HG03159 (cell line): ENCODE measurements at regions not wholly inside any gene's neighbourhood (a gene's known extent, or its start where the extent isn't known, plus 50 kb on each side); places are given as distances from the start of the nearest gene placed in this dataset.
A peak's percentile ranks its signal among the peaks of the same experiment; 100 is the strongest.
"Not testable (repeated sequence)": the region's sequence is repeated elsewhere in the genome, so short reads cannot be mapped to it uniquely, and the experiment has no call there.

Experiments used
- ATAC-seq: cut with Tn5 transposase; IDR thresholded peaks from one replicate; pipeline ENCODE4 v1.9.1; 2021; ENCODE audit warnings: mild to moderate bottlenecking, moderate library complexity; ENCODE audit not compliant: unreplicated experiment

DNA sequence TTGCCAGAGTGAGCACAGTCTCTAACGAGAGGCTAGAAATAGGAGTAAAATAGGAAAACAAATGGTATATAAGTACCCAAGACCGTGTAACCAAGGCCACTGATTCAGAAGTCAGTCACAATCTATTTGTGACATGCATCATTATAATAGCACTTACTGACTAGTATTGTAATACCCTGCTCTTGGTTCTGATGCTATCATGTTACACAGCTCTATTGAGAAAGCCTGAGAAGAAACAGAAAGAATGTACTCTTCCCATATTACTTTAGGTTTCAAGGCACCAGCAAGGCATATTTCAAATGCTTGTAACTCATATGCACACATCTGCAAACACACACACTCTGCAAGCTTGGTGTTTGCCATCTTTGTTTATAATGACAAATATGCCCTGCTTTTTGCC, 746.4 kb downstream of the SLC4A3 start:
- no peak for ATAC-seq

DNA sequence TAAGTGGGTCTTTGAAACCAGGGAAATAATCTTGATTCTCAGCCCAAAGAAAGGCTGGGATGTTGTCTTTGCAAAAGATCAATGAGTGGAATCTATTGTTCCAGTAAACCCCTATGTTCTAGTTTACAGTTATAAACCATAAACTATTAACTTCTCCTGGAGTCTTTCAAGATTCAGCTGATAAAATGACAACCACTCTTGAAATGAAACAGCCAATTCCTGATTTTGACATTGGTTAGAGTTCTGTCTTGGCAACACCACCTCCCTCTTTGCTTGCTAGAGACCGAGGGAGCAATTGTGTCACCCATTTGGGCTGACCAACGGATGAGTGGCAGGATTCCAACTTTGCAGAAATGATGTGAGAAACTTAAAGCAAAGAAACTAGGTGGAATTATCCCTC, 746.9 kb downstream of the SLC4A3 start:
- no peak for ATAC-seq

- ATAC-seq: no peak
Measured at GRCh38 chr2:220377482-220378155, 750.2 kb downstream of the SLC4A3 start.

- not testable (repeated sequence) for ATAC-seq
Measured at GRCh38 chr2:220387758-220388157, 760.3 kb downstream of the SLC4A3 start.

DNA sequence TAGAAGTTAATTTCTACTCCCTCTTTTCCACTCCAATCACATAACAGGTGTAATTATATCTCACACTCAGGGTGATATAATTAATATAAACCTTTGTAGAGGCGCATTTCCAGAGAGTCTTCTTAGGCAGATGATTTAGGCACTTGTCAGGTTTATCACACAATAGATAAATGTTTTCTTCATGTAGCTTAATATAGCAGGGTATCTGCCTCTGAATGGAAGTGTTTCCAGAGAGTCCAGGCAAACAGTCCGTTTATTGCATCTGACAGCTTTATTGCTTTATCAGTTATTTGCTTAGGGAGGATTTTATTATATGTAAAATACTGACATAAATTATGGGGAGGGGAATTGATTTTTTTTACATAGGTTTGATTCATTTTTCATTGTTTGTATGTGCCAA, 766.3 kb downstream of the SLC4A3 start:
- ATAC-seq: no peak

- ATAC-seq: no peak
Measured at GRCh38 chr2:220394433-220394832, 767.0 kb downstream of the SLC4A3 start.

GRCh38 chr2:220396287-220396686, 768.9 kb downstream of the SLC4A3 start:
- ATAC-seq: no peak

DNA sequence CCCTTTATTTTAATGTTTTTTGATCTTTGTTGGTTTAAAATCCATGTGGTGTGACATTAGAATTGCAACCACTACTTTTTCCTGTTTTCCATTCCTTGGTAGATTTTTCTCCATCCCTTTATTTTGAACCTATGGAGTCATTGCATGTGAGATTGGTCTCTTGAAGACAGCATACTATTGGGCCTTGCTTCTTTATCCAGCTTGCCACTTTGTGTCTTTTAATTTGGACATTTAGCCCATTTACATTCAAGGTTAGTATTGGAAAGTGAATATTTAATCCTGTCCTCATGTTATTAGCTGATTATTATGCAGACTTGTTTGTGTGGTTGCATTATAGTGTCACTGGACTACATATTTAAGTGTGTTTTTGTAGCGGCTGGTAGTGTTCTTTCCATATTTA, 782.9 kb downstream of the SLC4A3 start:
- no peak for ATAC-seq

GRCh38 chr2:220417503-220417902, 790.1 kb downstream of the SLC4A3 start:
- ATAC-seq: no peak

DNA sequence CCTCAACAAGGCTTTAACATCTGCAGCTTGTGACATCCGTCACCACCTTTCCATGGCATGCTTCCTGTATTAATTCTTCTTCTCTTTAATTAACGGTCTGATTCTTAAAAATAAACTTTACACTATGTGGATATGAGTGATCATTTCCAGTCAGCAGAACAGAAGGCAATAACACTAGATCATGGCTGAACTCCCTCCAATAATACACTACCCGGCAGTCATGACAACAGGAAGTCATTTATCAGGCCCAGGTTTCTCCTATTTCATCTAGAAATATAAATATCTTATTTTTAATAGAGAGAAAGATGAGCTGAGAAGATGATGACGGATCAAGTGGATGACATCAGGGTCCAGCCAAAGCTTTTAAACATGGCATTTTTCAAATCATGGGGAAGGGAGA, 792.2 kb downstream of the SLC4A3 start:
- ATAC-seq: no peak

- ATAC-seq: no peak
Measured at GRCh38 chr2:220420820-220421219, 793.4 kb downstream of the SLC4A3 start.

GRCh38 chr2:220422676-220423075, 795.2 kb downstream of the SLC4A3 start:
- ATAC-seq: no peak

DNA sequence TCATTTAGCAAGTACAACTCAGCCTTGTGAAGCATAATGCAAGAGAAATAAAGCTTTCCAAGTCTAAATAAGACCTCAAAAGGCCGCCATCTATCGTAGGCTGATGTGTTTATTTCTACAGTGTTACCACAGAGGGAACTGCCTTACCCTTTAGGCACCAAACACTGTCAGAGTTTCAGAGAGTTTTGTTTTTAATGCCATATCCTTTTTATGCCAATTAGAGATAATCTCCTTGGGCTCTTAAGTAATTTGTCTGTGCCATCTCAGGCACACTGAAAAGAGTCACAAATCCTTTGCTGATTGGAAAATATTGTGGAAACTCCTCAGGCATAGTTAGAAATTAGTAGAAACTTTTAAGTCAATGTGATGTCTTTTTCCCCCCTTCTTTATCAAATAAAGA, 797.1 kb downstream of the SLC4A3 start:
- ATAC-seq: no peak

DNA sequence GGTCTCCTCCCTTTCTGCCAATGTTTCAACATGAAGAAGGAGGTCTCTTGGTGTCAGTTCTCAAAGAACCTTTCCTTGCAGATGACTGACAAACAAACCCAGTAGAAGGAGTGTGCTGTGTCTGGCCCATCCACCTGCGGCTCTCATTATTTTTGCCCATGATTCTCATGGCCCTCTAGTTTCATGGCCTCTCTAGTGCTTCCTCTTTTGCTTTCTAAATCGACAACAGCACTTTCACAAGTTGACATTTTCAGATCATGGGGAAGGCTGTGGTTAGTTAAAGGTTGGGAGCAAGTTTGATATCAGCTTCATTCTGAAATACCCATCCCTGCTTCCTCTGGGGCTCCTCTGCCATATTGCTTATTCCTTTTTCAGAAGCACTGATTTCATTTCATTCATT, 805.2 kb downstream of the SLC4A3 start:
- peak; percentile 56 for ATAC-seq

- no peak for ATAC-seq
Measured at GRCh38 chr2:220433131-220433530, 805.7 kb downstream of the SLC4A3 start.

- no peak for ATAC-seq
Measured at GRCh38 chr2:220434385-220434784, 807.0 kb downstream of the SLC4A3 start.

- no peak for ATAC-seq
Measured at GRCh38 chr2:220437938-220438337, 810.5 kb downstream of the SLC4A3 start.

DNA sequence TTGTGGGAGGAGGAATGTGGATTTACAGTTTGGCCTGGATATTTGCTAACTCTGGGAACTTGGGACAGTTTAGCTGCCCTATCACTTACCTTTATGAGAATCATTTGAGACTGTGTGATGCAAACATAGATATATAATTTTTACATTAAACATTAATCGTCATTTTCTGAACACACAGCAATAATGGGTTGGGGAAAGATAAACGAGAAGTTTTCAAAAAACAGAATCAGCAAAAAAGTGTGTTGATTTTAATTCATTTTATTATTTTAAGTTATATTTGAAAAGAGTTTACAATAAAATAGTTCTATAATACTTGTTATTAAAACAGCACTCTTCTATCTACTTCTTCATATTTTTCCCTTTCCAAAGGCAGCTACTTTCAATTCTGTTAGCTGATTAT, 813.3 kb downstream of the SLC4A3 start:
- no peak for ATAC-seq

DNA sequence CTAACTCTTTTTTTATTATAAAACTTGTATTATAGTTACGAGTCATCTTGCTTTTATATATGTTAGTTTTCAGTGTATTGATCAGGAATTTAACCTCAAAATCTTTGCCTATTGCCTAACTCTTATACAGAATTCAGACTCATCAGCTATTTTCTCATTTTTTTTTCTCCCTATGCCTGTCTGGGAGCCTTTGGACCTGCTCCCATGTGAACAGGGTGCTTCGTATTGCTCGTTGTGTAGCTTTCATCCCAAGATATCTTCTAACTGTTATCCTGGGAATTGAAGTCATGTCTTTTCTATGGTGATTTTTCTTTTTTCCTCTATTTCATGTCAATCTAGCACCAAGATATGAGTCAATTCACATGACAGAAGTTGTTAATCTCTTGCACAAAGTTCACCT, 814.0 kb downstream of the SLC4A3 start:
- ATAC-seq: no peak

DNA sequence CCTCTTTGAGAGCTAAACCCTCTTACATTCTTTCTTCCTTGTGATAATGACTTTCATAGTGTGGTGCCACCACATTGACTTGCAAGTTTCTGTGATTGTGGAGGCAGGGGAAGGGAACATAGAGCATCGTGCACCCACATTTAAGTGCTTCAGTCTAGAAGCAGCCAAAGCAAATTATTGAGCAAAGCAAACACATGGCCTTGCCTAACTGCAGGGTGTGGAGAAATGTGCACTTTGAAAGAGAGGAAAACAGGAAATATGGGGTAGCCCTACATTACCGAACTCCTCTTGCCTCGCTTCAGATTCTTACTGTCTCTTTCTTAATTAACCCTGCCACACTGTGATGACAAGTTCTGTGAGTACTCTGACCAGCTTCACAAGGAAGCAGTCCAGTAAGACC, 814.6 kb downstream of the SLC4A3 start:
- no peak for ATAC-seq

GRCh38 chr2:220445429-220446105, 818.1 kb downstream of the SLC4A3 start:
- ATAC-seq: no peak

GRCh38 chr2:220446106-220446712, 818.8 kb downstream of the SLC4A3 start:
- ATAC-seq: no peak
